ENCODE measurements at regions not wholly inside any gene's neighbourhood (a gene's known extent, or its start where the extent isn't known, plus 50 kb on each side); places are given as distances from the start of the nearest gene placed in this dataset.

GRCh38 chr5:62977661-62978060 lies 399.0 kb downstream of the LRRC70 start:
- DNase-seq (ENCODE audit: low read depth): no peak

GRCh38 chr5:62974623-62975022 lies 396.0 kb downstream of the LRRC70 start:
- DNase-seq (ENCODE audit: low read depth): no peak

GRCh38 chr5:62969409-62970120 lies 390.9 kb downstream of the LRRC70 start:
- no peak for DNase-seq (ENCODE audit: low read depth)

GRCh38 chr5:62964428-62964827 lies 385.8 kb downstream of the LRRC70 start:
- DNase-seq (ENCODE audit: low read depth): no peak

GRCh38 chr5:62960781-62961180 lies 382.2 kb downstream of the LRRC70 start:
- no peak for DNase-seq (ENCODE audit: low read depth)

GRCh38 chr5:62956597-62956996 lies 378.0 kb downstream of the LRRC70 start:
- DNase-seq (ENCODE audit: low read depth): no peak

GRCh38 chr5:62954578-62954977 lies 376.0 kb downstream of the LRRC70 start:
- DNase-seq (ENCODE audit: low read depth): no peak

- DNase-seq (ENCODE audit: low read depth): no peak
Measured at GRCh38 chr5:62948301-62948700, 369.7 kb downstream of the LRRC70 start.

- DNase-seq (ENCODE audit: low read depth): no peak
Measured at GRCh38 chr5:62942384-62942783, 363.8 kb downstream of the LRRC70 start.

GRCh38 chr5:62938927-62939326 lies 360.3 kb downstream of the LRRC70 start:
- DNase-seq (ENCODE audit: low read depth): no peak

GRCh38 chr5:62937661-62938558 lies 359.3 kb downstream of the LRRC70 start:
- DNase-seq (ENCODE audit: low read depth): peak; percentile 7

- DNase-seq (ENCODE audit: low read depth): no peak
Measured at GRCh38 chr5:62935660-62936059, 357.0 kb downstream of the LRRC70 start.

- no peak for DNase-seq (ENCODE audit: low read depth)
Measured at GRCh38 chr5:62934319-62934718, 355.7 kb downstream of the LRRC70 start.

- DNase-seq (ENCODE audit: low read depth): no peak
Measured at GRCh38 chr5:62933261-62933660, 354.6 kb downstream of the LRRC70 start.

- no peak for DNase-seq (ENCODE audit: low read depth)
Measured at GRCh38 chr5:62931153-62931950, 352.7 kb downstream of the LRRC70 start.

- DNase-seq (ENCODE audit: low read depth): peak; percentile 1
Measured at GRCh38 chr5:62922191-62922590, 343.6 kb downstream of the LRRC70 start.

GRCh38 chr5:62920856-62921255 lies 342.2 kb downstream of the LRRC70 start:
- DNase-seq (ENCODE audit: low read depth): peak; percentile 12

- DNase-seq (ENCODE audit: low read depth): no peak
Measured at GRCh38 chr5:62909326-62909725, 330.7 kb downstream of the LRRC70 start.

- no peak for DNase-seq (ENCODE audit: low read depth)
Measured at GRCh38 chr5:62902126-62902525, 323.5 kb downstream of the LRRC70 start.

GRCh38 chr5:62900976-62901375 lies 322.4 kb downstream of the LRRC70 start:
- DNase-seq (ENCODE audit: low read depth): no peak

- DNase-seq (ENCODE audit: low read depth): no peak
Measured at GRCh38 chr5:62896121-62896893, 317.7 kb downstream of the LRRC70 start.

Data from amniotic epithelial cell (primary cell).